B cell (primary cell): ENCODE measurements at regions not wholly inside any gene's neighbourhood (a gene's known extent, or its start where the extent isn't known, plus 50 kb on each side); places are given as distances from the start of the nearest gene placed in this dataset.

Experiments used
- EZH2 ChIP-seq: IDR thresholded peaks from 2 replicates; pipeline ENCODE4 v1.6.1; 2012; ENCODE audit warnings: borderline replicate concordance, low read depth, mild to moderate bottlenecking, moderate library complexity, low read length; ENCODE audit not compliant: insufficient read depth, poor library complexity, severe bottlenecking
- TF ChIP-seq, protein P1 (sequence below): fragments of 200-600 bp; IDR thresholded peaks from one replicate; pipeline ENCODE4 v1.8.0; 2022; ENCODE audit warnings: antibody characterized with exemption, mild to moderate bottlenecking

DNA sequence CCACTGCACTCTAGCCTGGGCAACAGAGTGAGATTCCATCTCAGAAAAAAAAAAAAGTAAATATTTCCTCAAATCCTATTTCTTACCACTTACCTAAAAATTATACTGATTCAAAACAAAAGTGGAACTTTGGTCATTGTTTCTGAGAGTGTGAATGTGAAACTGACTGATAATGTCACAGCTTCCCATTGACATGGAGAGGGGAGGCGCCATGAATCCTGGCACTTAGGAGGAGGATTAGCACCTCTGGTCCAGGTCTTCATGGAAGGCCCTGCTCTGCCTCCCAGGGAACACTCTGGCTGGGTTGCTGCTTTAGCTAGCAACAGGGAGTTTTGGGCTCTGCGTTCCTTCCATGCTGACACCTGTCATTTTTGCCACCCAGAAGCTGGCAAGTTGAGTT, 154.3 kb upstream of the SALL1 start:
- TF ChIP-seq, protein P1, sequence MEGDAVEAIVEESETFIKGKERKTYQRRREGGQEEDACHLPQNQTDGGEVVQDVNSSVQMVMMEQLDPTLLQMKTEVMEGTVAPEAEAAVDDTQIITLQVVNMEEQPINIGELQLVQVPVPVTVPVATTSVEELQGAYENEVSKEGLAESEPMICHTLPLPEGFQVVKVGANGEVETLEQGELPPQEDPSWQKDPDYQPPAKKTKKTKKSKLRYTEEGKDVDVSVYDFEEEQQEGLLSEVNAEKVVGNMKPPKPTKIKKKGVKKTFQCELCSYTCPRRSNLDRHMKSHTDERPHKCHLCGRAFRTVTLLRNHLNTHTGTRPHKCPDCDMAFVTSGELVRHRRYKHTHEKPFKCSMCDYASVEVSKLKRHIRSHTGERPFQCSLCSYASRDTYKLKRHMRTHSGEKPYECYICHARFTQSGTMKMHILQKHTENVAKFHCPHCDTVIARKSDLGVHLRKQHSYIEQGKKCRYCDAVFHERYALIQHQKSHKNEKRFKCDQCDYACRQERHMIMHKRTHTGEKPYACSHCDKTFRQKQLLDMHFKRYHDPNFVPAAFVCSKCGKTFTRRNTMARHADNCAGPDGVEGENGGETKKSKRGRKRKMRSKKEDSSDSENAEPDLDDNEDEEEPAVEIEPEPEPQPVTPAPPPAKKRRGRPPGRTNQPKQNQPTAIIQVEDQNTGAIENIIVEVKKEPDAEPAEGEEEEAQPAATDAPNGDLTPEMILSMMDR, result no peak
- TF ChIP-seq EZH2, result no peak
